IPS-11a (cell line): ENCODE measurements at regions not wholly inside any gene's neighbourhood (a gene's known extent, or its start where the extent isn't known, plus 50 kb on each side); places are given as distances from the start of the nearest gene placed in this dataset.

Experiments used
- H3K4me3 ChIP-seq: one replicate; pipeline ENCODE4 v1.5.1; 2013; ENCODE audit warnings: low read depth, low read length, control low read depth

DNA sequence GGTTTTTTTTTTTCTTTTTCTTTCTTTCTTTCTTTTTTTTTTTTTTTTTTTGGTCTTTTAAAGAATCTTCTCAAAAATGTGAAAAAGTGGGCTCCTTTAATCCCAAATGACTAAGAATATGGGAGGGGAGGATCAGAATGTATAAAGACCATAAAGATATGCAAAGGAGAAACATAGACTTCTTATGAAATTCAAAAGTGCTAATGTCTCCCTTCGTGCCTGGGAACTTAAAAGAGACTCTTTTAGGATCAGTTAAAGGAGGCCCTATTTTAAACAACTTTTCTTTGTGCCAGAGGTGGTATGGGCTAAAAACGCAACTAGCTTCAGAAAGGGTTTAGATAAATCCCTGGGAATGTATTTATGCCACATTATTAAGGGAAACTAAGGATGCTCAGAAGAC is 54.2 kb upstream of the KAZN start:
- no peak overlapping the region for H3K4me3 ChIP-seq

GRCh38 chr1:14545422-14546025 is 53.0 kb upstream of the KAZN start:
- no peak overlapping the region for H3K4me3 ChIP-seq

DNA sequence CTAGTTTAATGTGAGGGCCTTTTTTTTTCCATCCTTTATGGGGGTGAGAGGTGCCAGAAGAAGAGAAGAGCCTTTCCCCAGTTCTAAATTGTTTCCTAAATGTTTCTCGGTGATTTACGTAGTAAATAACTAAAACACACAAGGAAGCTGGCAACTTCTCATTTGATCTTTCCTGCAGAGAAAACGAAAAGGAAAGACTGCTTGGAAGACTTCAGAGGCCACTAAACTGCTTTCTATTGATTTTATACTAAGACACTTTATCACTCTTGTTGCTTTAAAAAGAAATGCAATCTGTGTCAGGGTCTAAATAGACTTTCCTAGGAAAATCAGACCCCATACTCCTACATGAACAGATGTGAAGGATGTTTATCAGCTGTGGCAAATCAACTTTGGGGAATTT is 52.1 kb upstream of the KAZN start:
- no peak overlapping the region for H3K4me3 ChIP-seq
